AG04449 (cell line): ENCODE measurements at regions not wholly inside any gene's neighbourhood (a gene's known extent, or its start where the extent isn't known, plus 50 kb on each side); places are given as distances from the start of the nearest gene placed in this dataset.
"Not testable (repeated sequence)": the region's sequence is repeated elsewhere in the genome, so short reads cannot be mapped to it uniquely, and the experiment has no call there.

ENCODE experiments used
- CTCF ChIA-PET: fragments of 350-600 bp; formaldehyde crosslinking; extraction: SDS; loops from one replicate; lab custom pipeline; 2021; ENCODE audit warnings: antibody characterized with exemption; lab: Yijun Ruan, JAX
- POLR2A ChIA-PET: fragments of 400-600, 350-600 bp; formaldehyde crosslinking; extraction: SDS; loops from one replicate; lab custom pipeline; 2020; ENCODE audit warnings: antibody characterized with exemption, inconsistent platforms; lab: Yijun Ruan, JAX
- DNase-seq: peaks from one replicate; pipeline ENCODE4 v3.0.0-alpha.2; 2010; ENCODE audit warnings: low read depth, low spot score
- H3K4me3 ChIP-seq: 2 replicates; pipeline ENCODE4 v1.5.1; 2011; ENCODE audit warnings: low read depth, mild to moderate bottlenecking, control low read depth, low read length
- TF ChIP-seq, protein P1 (sequence below): IDR thresholded peaks from one replicate; pipeline ENCODE4 v1.5.1; 2011; ENCODE audit warnings: mild to moderate bottlenecking, moderate library complexity, low read length, control low read depth, inconsistent platforms; ENCODE audit not compliant: insufficient read depth; ENCODE audit errors: missing control alignments

DNA sequence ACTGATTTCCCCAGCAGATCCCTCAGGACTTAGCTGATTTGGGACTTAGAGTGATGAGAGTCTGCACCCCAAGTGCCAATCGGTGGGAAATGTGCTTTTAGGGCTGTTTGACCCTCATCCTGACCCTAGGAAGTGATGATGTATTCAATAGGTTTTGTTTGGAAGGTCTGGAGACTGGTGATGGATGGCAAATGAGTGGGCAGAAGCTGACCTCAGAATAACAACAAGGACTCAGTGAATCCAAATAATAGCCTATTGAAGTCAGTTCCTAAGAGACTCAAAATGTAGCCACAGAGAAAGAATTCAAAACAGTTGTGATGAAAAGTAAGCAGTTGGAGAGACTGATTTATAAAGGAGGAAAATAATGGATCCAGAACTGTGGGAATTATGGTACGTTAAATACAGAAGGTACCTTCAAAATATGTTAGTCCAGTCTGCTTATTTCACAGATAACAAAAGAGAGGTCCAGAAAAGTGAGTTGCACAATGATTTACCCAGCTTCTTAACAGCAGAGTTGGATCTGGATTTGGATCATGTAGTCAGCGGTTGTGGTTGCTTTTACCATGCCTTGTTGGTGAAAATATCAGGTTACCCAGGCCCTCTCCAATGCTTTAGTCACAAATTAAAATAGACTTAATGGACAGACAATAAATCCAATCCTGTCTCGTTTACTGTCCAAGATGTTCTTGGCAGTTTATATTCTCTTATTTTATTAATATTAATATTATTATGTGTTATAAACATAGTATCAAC, 123.0 kb upstream of the PTBP2 start:
- H3K4me3 ChIP-seq = no peak overlapping the region
- ChIA-PET POLR2A (no interaction called here), CTCF (no interaction called here)
- TF ChIP-seq, protein P1, sequence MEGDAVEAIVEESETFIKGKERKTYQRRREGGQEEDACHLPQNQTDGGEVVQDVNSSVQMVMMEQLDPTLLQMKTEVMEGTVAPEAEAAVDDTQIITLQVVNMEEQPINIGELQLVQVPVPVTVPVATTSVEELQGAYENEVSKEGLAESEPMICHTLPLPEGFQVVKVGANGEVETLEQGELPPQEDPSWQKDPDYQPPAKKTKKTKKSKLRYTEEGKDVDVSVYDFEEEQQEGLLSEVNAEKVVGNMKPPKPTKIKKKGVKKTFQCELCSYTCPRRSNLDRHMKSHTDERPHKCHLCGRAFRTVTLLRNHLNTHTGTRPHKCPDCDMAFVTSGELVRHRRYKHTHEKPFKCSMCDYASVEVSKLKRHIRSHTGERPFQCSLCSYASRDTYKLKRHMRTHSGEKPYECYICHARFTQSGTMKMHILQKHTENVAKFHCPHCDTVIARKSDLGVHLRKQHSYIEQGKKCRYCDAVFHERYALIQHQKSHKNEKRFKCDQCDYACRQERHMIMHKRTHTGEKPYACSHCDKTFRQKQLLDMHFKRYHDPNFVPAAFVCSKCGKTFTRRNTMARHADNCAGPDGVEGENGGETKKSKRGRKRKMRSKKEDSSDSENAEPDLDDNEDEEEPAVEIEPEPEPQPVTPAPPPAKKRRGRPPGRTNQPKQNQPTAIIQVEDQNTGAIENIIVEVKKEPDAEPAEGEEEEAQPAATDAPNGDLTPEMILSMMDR = no peak
- DNase-seq = no peak

DNA sequence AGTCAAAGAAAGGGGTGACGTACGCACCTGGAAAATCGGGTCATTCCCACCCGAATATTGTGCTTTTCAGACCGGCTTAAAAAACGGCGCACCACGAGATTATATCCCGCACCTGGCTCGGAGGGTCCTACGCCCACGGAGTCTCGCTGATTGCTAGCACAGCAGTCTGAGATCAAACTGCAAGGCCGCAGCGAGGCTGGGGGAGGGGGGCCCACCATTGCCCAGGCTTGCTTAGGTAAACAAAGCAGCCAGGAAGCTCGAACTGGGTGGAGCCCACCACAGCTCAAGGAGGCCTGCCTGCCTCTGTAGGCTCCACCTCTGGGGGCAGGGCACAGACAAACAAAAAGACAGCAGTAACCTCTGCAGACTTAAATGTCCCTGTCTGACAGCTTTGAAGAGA, 117.0 kb upstream of the PTBP2 start:
- POLR2A ChIA-PET, DNase-seq, H3K4me3 ChIP-seq, CTCF ChIA-PET: not testable (repeated sequence)

DNA sequence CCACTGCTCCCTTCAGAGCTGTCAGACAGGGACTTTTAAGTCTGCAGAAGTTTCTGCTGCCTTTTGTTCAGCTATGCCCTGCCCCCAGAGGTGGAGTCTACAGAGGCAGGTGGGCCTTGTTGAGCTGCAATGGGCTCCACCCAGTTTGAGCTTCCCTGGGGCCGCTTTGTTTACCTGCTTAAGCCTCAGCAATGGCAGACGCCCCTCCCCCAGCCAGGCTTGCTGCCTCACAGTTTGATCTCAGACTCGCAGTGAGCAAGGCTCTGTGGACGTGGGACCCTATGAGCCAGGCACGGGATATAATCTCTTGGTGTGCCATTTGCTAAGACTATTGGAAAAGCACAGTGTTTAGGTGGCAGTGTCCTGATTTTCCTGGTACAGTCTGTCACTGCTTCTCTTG, 104.2 kb upstream of the PTBP2 start:
- POLR2A ChIA-PET, CTCF ChIA-PET, H3K4me3 ChIP-seq, DNase-seq: not testable (repeated sequence)

DNA sequence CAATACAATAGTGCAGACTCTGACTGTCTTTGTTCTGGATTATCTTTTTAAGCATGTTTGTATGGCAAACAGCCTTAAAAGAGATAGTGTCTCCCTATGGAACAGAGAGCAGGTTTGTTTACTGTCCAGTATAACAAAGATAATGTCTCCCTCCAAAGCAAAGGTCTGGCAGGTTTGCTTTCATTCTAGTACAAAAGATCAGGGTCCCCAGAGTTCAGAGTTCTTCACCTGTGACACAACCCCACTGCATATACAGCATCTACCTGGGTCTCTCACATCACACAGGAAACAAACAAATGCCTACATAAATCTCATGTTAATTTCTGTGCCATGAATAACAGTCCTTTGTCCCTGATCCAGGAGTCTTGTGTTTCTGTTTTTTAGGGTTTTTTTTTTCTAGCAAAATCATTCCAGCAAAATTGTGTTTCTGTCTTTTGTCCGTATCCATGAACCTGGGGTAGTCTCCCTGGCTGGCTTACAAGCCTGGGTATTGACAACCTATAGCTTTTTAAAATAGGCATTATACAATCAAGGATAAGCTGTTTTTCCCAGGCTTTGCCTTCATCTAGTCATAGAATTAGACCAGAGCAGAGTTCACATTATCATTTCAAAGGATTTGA, 89.4 kb upstream of the PTBP2 start:
- DNase-seq = no peak
- ChIA-PET CTCF (no interaction called here), POLR2A (no interaction called here)
- no peak overlapping the region for H3K4me3 ChIP-seq
- TF ChIP-seq, protein P1 = no peak

DNA sequence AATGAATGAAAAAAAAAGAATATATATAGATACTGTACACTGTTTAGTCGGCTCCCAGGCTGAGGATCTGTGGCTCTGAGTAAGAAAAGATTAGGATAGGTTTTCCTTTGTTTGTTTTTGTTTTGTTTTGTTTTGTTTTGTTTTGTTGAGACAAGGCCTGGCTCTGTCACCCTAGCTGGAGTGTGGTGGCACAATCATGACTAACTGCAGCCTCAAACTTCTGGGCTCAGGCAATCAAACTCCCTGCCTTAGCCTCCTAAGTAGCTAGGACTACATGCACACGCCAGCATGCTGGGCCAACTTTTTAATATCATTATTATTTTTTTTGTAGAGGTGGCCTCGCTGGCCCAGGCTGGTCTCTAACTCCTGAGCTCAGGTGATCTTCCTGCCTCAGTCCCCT, 87.9 kb upstream of the PTBP2 start:
- POLR2A ChIA-PET = no interaction called here
- DNase-seq = no peak
- no peak overlapping the region for H3K4me3 ChIP-seq
- CTCF ChIA-PET = no interaction called here
- TF ChIP-seq, protein P1 = no peak

DNA sequence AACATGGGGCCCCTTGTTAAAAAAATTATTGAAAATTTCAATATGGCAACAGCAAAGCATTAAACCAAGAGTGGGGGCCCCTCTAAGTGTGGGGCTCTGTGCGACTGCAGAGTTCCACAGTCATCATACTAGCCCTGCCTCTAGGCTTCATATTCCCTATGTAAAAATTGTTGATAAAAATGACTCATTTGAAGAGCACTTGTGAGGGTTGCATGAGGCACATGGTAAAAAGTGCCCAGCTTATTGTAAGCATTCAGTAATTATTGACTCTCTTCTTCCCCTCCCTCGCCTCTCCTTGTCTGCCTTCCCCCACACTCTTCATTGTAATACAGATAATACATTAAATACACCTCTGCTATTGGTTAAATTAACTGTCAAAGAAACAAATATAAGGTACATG, 86.7 kb upstream of the PTBP2 start:
- TF ChIP-seq, protein P1 = no peak
- DNase-seq = no peak
- no peak overlapping the region for H3K4me3 ChIP-seq
- ChIA-PET CTCF (no interaction called here), POLR2A (no interaction called here)

DNA sequence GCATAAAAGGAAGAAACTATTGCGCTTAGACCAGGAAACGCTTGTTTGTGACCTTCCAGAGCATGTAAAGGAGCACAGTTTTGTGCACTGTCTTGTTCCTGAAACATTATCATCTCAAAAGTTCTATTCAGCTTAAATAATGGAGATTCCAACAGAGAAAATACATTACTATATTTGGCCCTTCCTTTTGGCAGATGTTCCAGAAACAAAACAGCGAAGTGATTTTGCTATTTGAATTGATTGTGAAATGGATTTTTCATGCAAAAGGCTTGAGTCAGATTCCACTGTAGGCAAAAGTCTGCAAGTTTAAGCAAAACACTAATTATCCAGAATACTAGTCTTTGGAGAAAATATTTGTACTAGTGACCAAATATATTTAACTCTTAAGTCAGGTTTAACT, 80.3 kb upstream of the PTBP2 start:
- no peak for DNase-seq
- ChIA-PET POLR2A (no interaction called here), CTCF (no interaction called here)
- TF ChIP-seq, protein P1 = no peak
- no peak overlapping the region for H3K4me3 ChIP-seq
